NT2/D1 (cell line): ENCODE measurements at regions not wholly inside any gene's neighbourhood (a gene's known extent, or its start where the extent isn't known, plus 50 kb on each side); places are given as distances from the start of the nearest gene placed in this dataset.

Source experiments
- SUZ12 ChIP-seq: IDR thresholded peaks from 2 replicates; pipeline ENCODE4 v1.6.1; 2011; ENCODE audit not compliant: insufficient read length, insufficient read depth; ENCODE audit errors: extremely low read depth
- YY1 ChIP-seq: IDR thresholded peaks from 2 replicates; pipeline ENCODE4 v1.6.1; 2011; ENCODE audit not compliant: insufficient read length, insufficient read depth
- ZNF274 ChIP-seq: IDR thresholded peaks from 2 replicates; pipeline ENCODE4 v1.6.1; 2011; ENCODE audit warnings: mild to moderate bottlenecking, low read depth, low read length

GRCh38 chr14:29232711-29233110 lies 466.1 kb downstream of the FOXG1 start:
- no peak for TF ChIP-seq ZNF274
- TF ChIP-seq YY1, result no peak
- TF ChIP-seq SUZ12, result no peak
